ENCODE measurements at regions not wholly inside any gene's neighbourhood (a gene's known extent, or its start where the extent isn't known, plus 50 kb on each side); places are given as distances from the start of the nearest gene placed in this dataset.

GRCh38 chr18:30925795-30926194 lies 116.7 kb downstream of the DSC3 start:
- Histone ChIP-seq H3K9me3 (no peaks in the 10 kb centered on the region), H3K27ac (no peak overlapping the region), H3K27me3 (no peaks in the 10 kb centered on the region), H3K4me3 (no peak overlapping the region), H3K36me3 (no peaks in the 10 kb centered on the region), H3K4me1 (no peaks in the 10 kb centered on the region)
- intact Hi-C loops (cut with DNase I) = no loop called here
- 57 to 92% (median 86%) methylated on average over 1 of the region's 1 CpG for WGBS, 4 donors
- no peak for TF ChIP-seq POLR2A (IDR thresholded peaks at IDR 0.05)
- TF ChIP-seq, protein P1, sequence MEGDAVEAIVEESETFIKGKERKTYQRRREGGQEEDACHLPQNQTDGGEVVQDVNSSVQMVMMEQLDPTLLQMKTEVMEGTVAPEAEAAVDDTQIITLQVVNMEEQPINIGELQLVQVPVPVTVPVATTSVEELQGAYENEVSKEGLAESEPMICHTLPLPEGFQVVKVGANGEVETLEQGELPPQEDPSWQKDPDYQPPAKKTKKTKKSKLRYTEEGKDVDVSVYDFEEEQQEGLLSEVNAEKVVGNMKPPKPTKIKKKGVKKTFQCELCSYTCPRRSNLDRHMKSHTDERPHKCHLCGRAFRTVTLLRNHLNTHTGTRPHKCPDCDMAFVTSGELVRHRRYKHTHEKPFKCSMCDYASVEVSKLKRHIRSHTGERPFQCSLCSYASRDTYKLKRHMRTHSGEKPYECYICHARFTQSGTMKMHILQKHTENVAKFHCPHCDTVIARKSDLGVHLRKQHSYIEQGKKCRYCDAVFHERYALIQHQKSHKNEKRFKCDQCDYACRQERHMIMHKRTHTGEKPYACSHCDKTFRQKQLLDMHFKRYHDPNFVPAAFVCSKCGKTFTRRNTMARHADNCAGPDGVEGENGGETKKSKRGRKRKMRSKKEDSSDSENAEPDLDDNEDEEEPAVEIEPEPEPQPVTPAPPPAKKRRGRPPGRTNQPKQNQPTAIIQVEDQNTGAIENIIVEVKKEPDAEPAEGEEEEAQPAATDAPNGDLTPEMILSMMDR (IDR thresholded peaks at IDR 0.05) = no peak
- DNase-seq (no peak), ATAC-seq (no peak)

GRCh38 chr18:30920757-30921156 lies 121.8 kb downstream of the DSC3 start:
- H3K4me3 ChIP-seq = no peak overlapping the region
- H3K9me3 ChIP-seq = no peaks in the 10 kb centered on the region
- ATAC-seq (no peak), DNase-seq (no peak)
- no peaks in the 10 kb centered on the region for H3K36me3 ChIP-seq
- intact Hi-C loops (cut with DNase I) = no loop called here
- TF ChIP-seq, protein P1 (IDR thresholded peaks at IDR 0.05) = no peak
- TF ChIP-seq POLR2A (IDR thresholded peaks at IDR 0.05) = no peak
- H3K4me1 ChIP-seq = no peaks in the 10 kb centered on the region
- H3K27me3 ChIP-seq = no peaks in the 10 kb centered on the region
- no peak overlapping the region for H3K27ac ChIP-seq
- WGBS, 4 donors = 74 to 82% (median 80%) methylated on average over 5 of the region's 5 CpGs

DNA sequence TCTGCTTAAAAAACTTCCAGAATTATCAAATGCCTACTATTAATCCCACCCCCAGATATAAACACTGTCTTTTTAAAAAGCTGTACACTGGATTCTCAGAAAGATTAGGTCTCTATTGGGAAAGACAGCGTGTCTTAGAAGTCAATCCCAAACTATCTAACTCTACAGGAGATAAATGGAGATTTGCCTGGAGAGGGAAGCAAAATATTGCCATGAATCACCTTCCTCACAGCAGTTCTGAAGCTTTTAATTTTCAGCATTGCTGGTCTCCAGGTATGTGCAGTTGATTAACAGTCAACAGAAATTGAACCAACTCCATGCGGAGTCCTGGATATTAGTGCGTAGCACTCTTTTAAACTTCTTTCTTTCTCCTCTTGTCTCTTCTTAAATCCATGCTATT lies 122.2 kb downstream of the DSC3 start:
- 80 to 84% (median 83%) methylated on average over 3 of the region's 3 CpGs for WGBS, 4 donors
- no peaks in the 10 kb centered on the region for H3K27me3 ChIP-seq
- intact Hi-C loops (cut with DNase I) = no loop called here

GRCh38 chr18:30917651-30918050 lies 124.9 kb downstream of the DSC3 start:
- Histone ChIP-seq H3K4me1 (no peaks in the 10 kb centered on the region), H3K9me3 (no peaks in the 10 kb centered on the region), H3K36me3 (no peaks in the 10 kb centered on the region), H3K27ac (no peak overlapping the region), H3K4me3 (no peak overlapping the region), H3K27me3 (no peaks in the 10 kb centered on the region)
- intact Hi-C loops (cut with DNase I) = no loop called here
- ATAC-seq = no peak
- TF ChIP-seq POLR2A (IDR thresholded peaks at IDR 0.05) = no peak
- TF ChIP-seq, protein P1 (IDR thresholded peaks at IDR 0.05) = no peak
- no peak for DNase-seq
- WGBS, 4 donors = 66 to 77% (median 73%) methylated on average over 4 of the region's 4 CpGs

More for the DNA sequence above, 122.2 kb downstream of the DSC3 start:
- Histone ChIP-seq H3K27ac (no peak overlapping the region), H3K9me3 (no peaks in the 10 kb centered on the region), H3K36me3 (no peaks in the 10 kb centered on the region), H3K4me1 (no peaks in the 10 kb centered on the region), H3K4me3 (no peak overlapping the region)
- ATAC-seq (no peak), DNase-seq (no peak)
- TF ChIP-seq, protein P1 (IDR thresholded peaks at IDR 0.05) = no peak
- no peak for TF ChIP-seq POLR2A (IDR thresholded peaks at IDR 0.05)

All from heart left ventricle (tissue), 16 donors.